ENCODE measurements at regions not wholly inside any gene's neighbourhood (a gene's known extent, or its start where the extent isn't known, plus 50 kb on each side); places are given as distances from the start of the nearest gene placed in this dataset.
"Not testable (repeated sequence)": the region's sequence is repeated elsewhere in the genome, so short reads cannot be mapped to it uniquely, and the experiment has no call there.

GRCh38 chr5:1635477-1635876 lies 111.7 kb upstream of the LPCAT1 start:
- TF ChIP-seq ZNF274 (IDR thresholded peaks at IDR 0.05; ENCODE audit: low read depth, low read length); YY1 (IDR thresholded peaks at IDR 0.05; ENCODE audit: insufficient read depth, insufficient read length): not testable (repeated sequence)
